ENCODE measurements at regions not wholly inside any gene's neighbourhood (a gene's known extent, or its start where the extent isn't known, plus 50 kb on each side); places are given as distances from the start of the nearest gene placed in this dataset.
"Not testable (repeated sequence)": the region's sequence is repeated elsewhere in the genome, so short reads cannot be mapped to it uniquely, and the experiment has no call there.

DNA sequence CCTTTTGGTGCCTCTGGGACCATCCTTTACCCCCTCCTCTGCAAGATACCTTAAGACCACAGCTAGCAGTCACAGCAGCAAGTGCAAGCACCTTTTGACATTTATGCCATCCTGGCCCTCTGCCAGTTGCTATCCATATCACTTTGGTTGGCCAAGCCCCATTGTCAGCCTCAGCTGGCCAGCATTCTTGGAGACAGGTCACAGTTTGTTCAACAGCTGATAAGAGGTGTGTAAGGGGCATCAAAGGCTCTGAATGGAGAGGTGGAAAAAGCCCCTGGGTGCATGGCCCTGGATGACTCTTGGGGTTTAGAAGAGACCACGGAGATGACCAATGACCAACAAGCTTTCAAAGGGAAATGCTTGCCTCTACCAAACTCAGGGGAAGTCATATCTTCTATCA lies 133.6 kb upstream of the MAMLD1 start:
- CTCF ChIA-PET, result no interaction called here
- POLR2A ChIA-PET, result no interaction called here

DNA sequence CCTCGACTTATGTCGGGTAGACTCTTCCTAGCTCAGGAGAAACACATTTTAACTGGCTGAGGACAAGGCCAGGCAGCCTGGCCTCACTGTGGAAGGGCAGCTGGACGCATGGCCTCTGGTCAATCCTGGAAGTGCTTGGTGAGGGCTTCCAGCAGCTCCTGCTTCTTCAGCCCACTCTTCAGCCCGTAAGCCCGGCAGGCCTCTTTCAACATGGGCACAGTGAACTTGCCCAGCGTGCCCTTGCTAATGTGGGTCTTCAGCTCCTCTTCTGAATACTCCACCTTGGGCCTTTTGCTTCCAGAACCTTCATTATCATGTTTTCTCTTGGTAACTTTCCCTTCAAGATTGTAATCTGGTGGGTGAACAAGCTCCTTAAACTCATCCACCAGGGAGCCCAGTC lies 132.2 kb upstream of the MAMLD1 start:
- POLR2A ChIA-PET, CTCF ChIA-PET: not testable (repeated sequence)

DNA sequence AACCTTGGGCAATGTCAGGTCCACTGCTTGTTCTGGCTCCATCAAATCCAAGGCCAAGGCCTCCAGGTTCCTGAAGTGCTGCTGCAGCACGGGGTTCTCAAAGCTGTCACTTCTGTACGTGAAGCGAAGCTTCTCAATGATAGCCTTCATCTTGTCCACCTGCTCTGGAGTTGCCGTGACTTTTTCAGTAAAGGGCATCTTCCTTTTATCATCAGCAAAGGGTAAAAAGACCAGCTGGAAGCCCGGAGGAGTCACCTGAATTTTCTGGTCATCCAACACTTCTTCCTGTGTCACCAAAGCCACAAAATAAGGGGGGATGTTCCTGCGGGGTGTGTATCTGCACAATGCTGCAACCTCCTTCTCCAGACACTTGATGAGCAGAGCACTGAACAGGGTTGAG lies 131.7 kb upstream of the MAMLD1 start:
- CTCF ChIA-PET, POLR2A ChIA-PET: not testable (repeated sequence)

DNA sequence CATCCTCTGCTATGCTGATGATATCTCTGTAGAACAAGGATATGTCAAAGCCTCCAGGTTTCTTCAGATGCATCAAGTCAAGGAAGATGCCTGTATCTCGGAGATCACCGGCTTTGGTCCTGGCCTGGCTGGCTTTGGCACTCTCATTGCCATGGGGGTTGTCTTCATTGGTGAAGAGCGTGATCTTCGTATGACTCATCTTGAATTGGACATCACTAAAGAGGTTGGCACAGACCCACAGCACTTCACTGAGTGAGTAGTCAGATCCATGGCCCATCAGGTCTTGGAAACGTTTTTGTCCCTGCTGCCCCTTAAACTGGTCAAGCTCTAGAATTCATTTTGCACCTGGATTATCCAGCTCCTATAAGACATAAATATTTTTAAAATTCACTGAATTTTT lies 130.9 kb upstream of the MAMLD1 start:
- POLR2A ChIA-PET, CTCF ChIA-PET: not testable (repeated sequence)

DNA sequence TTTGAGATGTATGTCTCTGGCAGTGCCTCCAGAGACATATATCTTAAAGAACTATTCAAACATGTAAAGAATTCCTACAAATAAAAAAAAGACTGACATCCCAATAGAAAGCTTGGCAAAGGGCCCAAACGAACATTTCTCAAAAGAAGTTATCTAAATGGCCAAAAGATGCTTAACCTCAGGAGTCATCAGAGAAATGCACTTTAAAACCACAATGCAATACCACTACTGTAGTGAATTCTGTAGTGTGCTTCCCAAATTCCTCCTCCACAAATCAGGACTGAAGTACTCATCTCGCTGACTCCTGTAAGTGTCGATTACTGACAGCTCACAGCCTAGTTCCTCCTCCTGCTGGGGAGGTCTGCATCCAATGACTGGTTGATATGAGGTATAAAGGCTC lies 129.0 kb upstream of the MAMLD1 start:
- POLR2A ChIA-PET, result no interaction called here
- CTCF ChIA-PET, result no interaction called here

DNA sequence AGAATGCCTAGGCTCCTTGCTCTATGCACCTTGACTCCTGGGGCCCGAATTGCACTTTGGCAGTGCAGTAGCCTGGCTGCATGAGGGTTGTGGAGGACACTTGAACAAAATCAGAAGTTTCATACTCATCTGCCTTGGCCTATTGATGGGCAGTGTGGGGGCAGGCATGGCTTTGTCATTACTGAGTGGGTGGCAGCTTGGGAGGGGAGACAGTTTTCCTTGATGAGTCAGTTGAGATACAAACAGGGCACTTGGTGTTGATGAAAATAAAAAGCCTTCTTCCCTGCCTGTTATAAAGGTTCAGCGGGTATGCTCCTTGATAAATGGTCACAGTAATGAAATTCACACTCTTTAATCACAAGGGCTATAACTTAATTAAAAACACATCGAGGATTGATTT lies 126.8 kb upstream of the MAMLD1 start:
- ChIA-PET POLR2A (no interaction called here), CTCF (no interaction called here)

DNA sequence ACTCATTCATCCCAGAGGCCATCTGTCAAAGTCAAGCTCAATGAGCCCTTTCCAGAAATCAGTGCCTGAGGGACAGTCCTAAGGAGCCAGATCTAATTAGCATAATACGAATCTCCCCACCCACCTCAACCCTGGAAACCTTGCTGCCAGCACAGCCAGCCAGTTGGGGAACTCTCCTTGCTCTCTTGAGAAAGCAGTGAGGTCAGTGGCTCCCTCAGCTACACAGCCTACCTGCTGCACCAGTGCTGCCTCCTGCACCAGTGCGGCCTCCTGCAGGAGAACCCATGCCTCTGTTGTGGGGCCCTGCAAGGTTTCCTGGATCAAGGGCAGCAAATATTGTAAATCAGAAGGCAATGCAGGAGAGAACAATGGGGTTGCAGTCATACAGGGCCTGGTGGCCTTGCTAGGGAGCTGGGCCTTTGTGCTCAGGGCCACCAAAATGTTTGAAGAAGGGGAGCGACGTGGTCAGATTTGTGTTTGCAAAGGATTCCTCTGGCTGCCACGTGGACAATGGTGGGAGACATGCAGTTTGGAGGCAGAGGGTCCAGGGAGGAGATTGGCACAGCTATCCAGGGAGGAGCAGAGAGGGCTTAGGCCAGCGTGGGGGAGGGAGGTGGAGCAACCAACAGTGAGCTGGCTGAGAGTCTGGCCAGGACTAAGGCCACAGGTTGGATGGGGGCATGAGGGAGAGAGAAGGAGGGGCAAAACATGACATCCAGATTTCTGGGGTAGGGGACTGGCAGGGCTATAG lies 124.3 kb upstream of the MAMLD1 start:
- ChIA-PET CTCF (no interaction called here), POLR2A (no interaction called here)

DNA sequence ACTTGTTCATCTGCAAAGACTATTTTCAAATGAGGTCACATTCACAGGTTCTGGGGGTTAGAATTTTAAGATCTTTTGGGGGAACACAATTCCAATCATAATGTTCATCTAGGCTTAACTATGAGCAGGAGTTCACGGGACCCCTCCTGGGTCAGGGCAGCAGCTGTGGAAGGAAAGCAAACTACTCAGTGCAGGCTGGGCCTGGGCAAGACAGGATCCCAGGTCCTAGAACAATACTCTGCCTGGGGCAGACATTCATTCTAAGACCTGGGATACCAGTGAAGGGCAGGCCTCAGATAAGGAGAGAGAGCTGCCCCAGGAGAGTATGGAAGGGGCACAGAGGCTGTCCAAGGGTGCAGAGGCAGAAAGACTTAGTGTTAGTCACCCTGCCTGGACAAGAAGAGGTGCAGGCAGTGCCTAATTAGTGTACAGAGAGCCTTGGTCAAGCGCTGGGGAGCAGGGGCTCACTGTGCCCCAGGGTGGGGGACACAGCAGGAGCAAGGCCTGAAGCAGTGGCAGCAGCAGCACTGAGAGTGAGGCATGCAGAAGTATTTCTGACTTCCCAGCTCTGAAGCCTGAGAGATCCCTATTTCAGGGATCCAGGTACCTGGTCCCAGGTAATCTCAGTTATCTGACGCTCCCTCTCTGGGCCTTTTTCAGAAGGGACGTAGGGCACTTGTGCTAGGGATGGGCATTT lies 123.0 kb upstream of the MAMLD1 start:
- ChIA-PET CTCF (no interaction called here), POLR2A (no interaction called here)

DNA sequence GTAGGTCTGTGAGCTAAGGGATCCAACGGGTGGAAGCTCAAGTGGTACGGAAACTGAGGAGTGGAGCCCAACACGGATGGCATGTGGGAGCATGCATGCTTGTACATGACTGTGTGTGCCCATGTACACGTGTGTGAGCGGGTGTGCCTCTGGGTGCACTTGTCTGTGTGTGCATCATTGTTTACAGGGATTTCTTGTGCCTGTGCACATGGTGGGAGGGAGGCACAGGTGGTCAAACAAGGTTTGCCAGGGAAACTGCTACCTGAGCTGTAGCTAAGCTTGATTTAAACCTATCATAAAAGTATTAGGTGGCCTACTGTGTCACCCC lies 122.5 kb upstream of the MAMLD1 start:
- CTCF ChIA-PET, result no interaction called here
- POLR2A ChIA-PET, result no interaction called here

DNA sequence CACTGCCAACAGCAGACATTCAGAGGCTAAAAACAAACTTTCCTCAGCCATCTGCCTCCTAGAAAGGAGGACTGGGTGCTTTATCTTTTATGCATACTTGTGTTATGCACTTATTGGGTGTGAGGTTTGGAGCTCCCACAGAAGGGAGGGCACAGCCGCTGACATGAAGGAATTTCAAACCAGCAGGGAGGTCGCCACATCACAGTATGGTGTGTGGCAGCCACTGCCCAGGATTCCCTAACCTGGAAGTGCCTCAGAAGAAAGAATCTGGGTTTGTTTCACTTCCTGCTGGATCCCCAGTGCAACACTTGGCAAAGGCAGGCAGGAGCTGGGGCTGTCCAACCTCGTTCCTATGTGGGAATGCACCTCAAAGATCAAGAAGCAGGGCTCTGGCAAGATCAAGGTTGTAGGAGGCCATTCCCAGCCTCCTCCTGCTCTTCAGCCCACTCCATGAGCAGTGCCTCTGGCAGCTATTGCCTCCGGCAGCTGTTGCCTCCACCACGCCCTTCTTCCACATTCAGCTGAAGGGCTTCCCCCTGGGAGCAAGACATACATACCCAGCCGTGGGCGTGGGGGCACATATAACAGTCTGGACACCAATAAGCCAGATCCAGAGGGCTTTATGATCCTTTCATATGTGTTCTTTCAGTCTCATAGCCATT lies 109.0 kb upstream of the MAMLD1 start:
- POLR2A ChIA-PET, result no interaction called here
- CTCF ChIA-PET, result no interaction called here

DNA sequence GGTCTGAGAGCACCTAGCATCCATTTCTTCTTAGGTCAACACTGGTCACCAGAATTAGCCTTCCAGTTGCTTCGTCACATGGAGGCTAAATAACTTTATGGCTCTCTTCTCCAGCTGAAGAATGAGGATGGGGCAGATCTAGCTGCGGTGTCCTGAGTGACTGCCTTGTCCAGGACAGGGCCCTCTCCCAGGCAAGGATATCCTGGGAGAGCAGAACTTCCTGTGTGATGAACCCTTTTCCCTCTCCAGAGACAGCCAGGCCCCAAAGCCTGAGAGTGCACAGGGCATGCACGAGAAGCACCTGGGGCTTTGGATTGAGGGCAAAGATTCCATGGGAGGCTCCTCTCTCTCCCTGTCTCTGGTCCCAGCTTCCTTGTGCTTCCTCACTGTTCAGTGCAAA lies 108.2 kb upstream of the MAMLD1 start:
- POLR2A ChIA-PET, result no interaction called here

DNA sequence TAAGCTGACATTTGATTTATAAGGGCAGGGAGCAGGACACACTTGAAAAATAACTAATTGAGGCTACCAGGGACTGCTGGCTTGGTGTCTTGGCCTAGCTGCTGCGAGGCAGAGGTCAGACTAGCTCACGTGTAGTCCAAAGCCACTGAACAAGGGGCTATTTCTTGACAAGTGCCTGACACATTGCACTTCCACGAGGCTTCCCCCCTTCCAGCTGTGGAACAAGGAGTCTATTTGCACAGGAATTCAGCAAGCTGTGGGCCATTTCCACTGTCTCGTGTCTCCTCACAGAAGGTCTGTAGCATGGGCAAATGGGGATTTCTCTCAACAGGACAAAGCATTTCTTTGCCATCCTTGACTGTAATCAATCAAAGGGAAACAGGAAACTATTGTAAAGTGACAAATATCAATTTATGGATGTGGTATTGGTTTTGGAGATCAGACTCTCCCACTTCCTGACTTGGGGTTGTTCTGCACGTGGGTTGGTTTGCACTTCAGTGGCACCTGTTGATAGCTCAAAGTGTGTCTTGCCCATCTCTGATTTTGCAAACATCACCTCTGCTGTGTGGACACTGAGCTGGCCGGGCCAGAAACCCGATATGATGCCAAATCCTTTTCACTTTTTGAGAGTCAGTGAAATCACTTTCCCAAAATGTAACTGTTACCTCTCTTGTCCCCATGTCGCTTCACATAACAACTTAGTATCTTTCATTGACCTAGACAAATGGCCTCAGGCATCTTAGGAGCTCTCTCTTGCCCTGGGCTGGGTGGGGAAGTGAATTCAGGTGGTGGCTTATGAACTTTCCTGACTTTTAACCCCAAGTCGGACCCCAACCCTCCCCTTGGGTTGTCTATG lies 107.4 kb upstream of the MAMLD1 start:
- ChIA-PET POLR2A (no interaction called here), CTCF (no interaction called here)

More for the DNA sequence above, 108.2 kb upstream of the MAMLD1 start:
- CTCF ChIA-PET, result no interaction called here

DNA sequence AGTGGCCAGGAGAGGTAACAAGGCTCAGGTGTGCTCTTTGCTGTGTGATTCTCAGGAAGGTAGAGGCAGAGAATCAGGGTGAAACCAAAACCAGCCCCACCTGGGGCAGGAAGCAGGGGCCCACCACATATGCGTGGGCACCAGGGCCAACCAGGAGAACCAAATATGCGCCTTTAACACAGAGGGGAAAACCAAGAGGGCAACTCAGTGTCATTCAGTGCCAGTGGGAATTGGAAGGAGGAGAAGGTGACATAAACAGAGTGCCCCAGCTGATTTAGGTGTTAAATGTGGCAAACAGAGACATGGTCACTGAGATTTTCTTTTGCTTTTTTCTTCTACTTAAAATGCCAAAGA lies 106.8 kb upstream of the MAMLD1 start:
- CTCF ChIA-PET, result no interaction called here
- POLR2A ChIA-PET, result no interaction called here

DNA sequence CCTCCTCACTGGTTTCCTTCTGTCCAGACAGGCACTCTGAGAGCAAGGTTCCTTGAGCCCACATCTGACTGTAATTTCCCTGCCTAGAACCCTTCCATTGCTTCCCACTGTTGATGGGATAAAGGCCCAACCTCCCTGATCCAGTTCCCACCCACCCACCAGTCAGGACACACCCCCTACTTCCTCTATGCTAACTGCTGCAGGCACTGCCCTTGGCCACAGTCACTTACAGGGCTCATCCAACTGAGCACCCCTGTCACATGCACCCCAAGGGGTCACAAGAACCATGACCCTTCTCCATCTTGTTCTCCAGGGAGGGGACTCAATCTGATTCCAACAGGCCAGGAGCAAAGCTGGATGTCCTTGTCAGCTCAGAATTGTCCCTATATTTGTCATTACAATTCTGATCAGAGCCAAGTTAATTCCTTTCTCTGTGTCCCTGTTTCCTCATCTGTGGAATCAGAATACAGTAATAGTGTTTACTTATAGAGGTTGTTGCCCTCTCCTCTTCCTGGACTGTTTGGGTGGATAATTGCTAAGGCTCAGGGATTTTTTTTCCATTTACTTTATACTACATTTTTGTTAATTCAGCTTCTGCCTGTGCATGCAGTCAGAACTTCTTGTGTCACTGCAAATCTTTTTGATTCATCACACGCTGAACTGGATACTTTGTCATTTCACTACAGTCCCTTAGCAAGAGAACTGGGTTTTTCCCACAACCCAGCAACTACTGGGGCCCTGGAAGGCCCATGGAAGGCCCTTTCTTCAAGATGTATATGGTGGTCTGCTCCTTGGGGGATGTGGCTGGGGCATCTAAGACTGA lies 105.6 kb upstream of the MAMLD1 start:
- CTCF ChIA-PET, result no interaction called here
- POLR2A ChIA-PET, result no interaction called here

DNA sequence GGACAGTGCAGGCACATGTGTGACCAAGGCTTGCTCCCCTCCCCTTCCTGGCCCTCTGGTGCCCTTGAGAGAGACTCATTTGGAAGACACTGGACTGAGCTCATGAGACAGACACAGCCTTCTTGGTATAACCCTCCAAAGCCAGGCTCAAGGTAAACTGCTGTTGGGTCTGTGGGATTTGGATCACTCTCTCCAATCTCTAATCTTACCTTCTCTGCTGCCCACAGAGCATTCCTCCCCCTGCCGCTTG lies 105.0 kb upstream of the MAMLD1 start:
- CTCF ChIA-PET, result no interaction called here
- POLR2A ChIA-PET, result no interaction called here

DNA sequence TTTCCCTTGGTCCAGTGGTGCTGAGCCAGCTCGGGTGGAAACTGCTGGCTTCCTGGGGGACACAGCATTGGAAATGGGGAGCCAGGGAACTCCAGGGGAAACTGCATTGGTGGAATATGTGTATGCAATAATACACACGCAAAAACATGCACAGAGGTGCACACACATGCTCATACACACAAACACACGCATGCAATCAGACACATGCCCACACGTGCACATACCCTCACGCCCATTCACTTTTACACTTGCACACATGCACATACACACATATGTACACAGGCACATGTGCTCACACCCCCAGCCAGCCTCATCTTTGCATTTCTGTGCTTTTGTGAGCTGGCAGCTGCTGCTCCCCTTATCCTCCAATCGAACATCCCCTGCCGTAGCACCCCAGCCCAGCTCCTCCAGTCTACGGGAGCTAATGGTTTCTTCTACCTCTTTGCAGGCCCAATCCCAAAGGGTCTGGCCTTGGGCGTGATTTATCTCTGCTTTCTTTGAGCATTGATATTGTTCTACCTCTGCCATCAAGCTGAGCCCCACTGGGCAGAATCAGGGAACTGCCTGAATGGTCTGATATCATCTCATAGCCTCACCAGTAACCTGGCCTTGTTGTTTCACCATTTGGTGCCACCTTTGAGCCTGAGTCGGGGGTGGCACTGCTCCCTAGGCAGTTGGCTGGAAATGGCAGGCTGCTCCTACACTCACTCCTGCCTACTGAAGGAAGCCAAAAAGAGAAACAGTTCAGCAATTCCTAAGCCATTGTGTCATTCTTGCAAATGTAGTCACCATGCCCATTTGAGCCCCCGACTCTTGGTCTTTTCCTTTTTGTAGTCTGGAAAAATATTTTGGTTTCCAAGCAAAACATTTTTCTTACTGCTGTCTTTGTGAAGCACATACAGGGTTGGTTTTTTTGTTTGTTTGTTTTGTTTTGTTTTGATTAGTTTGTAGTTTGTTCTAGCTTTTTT lies 104.4 kb upstream of the MAMLD1 start:
- ChIA-PET POLR2A (no interaction called here), CTCF (no interaction called here)

DNA sequence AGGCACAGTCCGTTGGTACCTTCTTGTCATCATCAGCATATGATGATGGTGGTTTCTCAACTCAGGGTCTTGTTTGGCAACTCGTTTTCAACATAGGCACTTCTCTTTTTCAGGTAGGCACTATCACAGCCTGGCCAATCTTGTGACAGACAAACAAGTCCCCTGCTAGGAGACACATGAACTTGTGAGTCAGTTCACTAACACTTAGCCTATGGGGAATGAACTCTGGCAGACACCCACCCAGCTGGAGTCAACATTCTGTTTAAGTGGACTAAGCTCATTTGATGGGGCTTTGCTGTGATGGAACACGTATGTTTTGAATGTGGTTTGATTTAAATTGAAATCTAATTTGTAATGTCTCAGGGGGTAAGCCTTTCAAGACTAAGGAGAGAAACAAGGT lies 100.7 kb upstream of the MAMLD1 start:
- ChIA-PET POLR2A (no interaction called here), CTCF (no interaction called here)

DNA sequence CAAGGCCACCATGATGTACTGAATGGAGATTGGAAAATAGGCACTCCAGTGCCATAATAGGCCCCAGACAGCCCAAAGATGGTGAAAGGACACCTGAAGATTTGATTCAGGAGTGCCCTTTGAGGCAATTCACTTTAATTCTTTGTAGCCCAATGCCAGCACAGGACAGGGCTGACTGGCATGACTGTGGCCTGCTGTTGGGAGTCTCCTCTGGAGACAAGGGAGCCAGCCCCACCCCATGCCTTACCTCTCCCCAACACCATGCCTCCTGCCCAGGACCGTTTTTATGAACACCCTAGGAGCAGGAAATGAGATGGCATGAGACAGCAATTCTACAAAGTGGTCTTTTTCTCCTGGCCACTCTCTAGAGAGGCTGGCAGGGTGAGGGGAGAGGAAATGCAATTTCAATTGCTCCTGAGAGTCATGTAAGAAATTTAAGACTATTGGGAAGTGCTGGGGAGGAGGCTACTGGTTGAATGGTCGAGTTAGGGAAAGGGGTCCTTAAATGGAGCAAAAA lies 94.2 kb upstream of the MAMLD1 start:
- ChIA-PET CTCF (no interaction called here), POLR2A (no interaction called here)

DNA sequence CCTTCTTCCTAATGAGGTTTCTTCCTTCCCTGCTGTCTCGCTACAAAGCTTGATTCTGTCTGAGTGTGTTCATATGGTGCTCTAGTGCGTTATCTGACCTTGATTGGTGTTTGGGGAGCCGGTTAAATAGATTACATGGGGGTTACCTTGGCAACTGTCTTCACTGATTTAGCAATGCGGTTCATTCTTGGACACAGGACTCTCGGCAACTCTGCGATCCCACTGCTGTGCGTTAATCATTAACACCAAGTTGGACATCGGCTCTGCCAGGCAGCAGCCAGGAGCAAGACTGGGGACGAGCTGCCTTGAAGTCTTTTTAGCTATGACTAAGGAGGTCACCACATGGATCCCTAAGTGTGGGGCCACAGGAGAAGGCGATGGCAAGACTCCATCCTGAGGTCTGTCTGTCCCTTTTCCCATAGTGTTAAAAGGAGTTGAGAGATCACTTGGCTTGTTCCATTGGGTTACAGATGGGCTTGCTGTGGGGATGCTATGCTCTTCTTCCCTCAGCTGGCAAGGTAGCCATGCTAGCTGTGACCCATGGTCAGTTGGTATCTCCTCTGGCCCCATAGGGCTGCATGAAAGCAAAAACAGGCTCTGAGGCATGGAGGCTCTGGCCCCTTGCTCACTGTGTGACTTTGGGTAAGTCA lies 93.4 kb upstream of the MAMLD1 start:
- ChIA-PET POLR2A (no interaction called here), CTCF (no interaction called here)

Measured in activated CD8-positive, alpha-beta memory T cell treated with anti-CD3 and anti-CD28 coated beads for 36 hours (primary cell).